HK-2 (cell line): ENCODE measurements at regions not wholly inside any gene's neighbourhood (a gene's known extent, or its start where the extent isn't known, plus 50 kb on each side); places are given as distances from the start of the nearest gene placed in this dataset.

Experiments used
- DNase-seq: peaks from one replicate; pipeline ENCODE4 v3.0.0-alpha.2; 2018; ENCODE audit not compliant: unreplicated experiment

DNA sequence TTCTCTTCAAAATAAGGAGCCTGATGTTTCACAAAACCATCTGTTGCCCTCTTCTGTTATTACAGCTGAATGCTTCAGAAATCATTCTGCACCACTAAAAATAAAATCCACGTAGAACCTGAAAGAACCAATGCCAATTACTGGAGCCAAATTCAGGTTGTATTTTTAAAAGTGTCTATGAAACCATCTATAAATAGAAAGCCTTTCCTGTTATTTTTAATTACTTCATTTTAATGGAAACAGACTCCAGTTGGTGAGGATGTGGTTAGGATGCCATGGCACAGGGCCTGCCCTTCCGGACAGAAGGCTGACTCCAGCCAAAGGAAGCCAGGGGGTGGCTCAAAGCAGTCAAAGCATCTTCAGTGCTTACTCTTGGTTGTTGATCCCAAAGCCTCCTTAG, 119.8 kb downstream of the TENT4A start:
- DNase-seq, result no peak

DNA sequence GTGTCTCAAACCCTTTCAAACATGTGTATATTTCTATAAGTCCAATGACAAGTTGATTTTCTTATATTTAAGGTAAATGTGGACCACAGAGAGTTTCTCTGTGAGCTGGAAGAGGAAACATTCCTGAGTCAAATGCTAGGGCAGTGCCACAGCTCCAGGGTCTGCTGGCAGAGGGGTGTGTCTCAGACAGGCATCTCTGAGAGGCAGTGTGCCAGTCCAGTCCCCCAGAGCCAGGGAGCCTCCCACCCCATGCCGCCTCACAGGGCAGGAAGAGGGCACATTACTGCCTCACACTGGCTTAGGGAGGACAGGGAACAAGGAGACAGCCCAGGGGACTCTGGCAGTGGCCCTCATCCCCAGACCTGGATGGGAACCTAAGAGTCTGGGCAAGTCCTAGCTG, 120.2 kb downstream of the TENT4A start:
- no peak for DNase-seq

DNA sequence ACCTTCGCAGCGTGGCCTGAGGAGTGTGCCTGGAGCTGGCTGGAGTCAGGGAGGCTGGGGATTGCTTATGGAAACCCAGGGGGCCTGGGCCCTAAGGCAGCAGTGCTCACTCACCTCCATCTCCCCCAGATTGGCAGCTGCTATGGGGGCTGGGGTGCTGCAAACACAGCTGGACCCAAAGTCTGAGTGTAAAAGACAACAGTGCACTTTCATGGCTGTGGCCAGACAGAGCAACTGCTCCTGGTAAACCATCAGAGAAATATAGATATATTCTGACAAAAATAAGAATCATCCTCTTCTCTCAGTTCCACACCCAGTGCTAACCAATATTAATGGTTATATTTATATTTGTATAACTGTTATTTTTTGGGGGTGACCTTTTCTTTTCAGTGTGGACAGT, 123.9 kb downstream of the TENT4A start:
- DNase-seq, result no peak

DNA sequence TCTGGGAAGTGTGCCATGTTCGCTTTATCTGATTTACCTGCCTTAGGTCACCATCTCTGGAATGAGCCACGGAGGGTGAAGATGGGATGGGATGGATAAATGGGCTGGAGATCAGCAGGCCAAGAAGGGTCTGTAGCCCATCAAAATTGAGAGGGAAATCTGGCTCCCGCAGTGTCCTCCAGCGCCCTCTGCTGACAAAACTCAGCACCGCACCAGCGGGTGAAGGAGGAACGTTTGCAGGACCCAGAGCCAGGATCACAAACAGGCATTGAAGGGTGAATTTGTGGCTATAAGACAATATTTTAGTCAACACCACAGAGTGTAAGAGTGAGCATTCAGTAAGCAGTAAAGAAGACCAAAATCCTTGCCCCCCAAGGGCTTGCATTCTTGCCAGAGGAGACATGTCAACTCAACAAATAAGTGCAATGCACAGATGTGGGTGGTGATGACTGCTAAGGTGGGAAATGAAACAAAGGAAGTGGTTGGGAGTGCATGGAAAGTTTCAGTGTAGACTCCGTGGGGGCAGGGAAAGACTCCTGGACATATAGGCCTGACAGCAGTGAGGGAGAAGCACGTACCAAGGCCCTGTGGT, 124.4 kb downstream of the TENT4A start:
- peak; percentile 24 for DNase-seq

DNA sequence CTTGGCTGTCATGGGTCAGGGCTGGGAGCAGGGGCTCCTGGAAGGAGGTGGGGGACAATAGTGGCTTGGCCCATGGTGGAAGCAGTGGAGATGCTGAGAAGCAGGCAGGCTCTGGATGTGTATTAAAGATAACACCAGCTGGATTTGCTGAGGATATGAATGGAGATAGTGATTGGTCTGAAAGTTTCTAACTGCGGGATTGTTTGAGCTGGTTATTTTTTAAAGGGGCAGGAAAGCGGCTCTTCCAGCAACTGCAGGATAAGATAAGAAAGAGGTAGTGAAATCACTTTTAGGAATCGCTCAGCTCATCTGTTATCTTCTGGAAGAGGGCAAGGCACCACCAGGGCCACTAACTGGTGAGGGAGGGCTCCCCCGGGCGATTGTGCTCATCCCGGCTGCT, 125.5 kb downstream of the TENT4A start:
- no peak for DNase-seq

DNA sequence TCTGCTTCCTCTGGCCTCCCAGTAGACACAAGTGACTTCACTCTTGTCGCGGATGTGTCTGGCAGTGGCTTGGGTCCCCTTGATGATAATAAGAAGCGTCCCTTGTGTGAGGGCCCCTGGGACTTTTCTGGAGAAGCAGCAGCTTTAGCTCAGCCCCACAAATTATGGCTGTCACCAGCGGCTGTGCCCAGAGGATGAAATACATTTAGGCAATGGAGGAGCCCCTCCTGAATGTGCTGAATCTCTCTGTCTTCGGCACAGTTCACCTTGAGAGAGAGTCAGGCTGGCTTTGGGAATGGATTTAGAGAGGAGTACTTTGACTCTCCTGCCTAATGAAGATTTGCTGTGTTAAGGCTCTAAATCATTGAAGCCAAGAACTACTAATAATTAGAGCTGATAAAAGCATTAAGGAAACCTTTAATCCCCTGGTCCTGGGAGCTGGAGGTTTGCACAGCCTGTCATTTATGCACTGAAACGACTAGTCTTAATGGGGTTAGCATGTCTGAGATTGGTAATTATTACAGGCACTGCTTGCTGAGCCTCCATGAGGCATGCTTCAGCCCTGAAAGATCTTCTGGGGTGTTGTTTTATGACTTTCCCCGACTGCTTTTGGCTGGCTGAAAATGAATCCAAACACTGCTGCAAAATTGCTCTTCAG, 127.0 kb downstream of the TENT4A start:
- DNase-seq, result no peak

DNA sequence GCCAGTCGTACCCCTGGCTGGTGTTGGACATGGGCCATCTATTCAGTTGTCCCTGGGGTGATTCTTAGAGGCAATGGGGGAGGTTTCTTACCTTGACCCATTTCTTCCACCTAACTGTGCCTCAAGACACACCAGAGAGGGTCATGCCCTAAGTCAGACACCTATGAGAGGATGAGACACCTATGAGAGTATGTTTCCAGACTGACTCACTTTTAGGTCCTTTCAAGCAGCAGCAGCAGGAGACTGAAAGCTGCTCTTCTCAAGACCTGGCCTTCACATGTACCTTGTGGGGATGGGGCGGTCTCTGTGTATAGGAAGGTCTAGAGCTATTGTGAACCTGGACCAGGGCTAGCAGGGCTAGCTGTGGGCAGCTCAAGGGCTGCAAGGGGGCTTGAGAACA, 130.1 kb downstream of the TENT4A start:
- no peak for DNase-seq

DNA sequence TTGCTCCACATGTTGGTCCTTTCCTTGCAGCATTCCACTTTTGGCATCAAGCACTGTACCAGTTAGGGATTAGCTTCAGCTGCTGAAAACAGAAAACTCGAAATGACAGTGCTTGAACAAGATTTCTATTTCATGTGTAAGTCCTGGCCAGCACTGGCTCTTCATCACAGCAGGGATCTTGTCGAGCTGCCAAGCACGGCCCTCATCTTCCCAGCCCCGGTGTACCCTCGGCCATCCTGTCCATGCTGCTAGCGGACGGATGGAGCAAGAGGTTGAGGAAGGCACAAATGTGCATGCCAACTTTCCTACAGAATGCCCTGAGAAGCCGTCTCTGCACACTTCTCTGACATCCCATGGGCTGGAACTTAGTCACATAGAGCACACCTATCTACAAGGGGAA, 130.6 kb downstream of the TENT4A start:
- DNase-seq, result no peak

DNA sequence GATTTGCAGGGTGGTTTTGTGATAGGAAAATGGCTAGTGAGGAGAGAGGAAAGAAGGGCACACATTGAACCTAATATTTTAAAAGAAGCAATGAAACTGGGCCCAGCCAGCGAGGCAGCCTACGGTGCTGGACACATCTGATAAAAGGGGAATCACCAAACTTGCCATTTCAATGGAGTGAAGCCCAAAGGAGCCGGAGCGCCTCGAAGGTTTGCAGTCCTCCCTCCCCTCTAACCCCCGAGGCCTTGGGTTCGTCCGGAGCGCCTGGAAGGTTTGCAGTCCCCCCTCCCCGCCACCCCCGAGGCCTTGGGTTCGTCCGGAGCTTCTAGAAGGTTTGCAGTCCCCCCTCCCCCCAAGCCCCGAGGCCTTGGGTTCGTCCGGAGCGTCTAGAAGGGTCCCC, 132.6 kb downstream of the TENT4A start:
- no peak for DNase-seq

DNA sequence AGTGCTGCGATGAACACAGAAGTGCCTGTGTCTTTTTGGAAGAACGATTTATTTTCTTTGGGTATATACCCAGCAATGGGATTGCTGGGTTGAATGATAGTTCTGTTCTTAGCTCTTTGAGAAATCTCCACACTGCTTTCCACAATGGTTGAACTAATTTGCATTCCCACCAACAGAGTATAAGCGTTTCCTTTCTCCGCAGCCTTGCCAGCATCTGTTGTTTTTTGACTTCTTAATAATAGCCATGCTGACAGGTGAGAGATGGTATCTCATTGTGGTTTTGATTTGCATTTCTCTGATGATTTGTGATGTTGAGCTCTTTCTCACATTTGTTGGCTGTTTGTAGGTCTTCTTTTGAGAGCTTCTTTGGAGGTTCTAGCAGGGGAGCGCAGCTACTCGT, 134.6 kb downstream of the TENT4A start:
- DNase-seq, result no peak

DNA sequence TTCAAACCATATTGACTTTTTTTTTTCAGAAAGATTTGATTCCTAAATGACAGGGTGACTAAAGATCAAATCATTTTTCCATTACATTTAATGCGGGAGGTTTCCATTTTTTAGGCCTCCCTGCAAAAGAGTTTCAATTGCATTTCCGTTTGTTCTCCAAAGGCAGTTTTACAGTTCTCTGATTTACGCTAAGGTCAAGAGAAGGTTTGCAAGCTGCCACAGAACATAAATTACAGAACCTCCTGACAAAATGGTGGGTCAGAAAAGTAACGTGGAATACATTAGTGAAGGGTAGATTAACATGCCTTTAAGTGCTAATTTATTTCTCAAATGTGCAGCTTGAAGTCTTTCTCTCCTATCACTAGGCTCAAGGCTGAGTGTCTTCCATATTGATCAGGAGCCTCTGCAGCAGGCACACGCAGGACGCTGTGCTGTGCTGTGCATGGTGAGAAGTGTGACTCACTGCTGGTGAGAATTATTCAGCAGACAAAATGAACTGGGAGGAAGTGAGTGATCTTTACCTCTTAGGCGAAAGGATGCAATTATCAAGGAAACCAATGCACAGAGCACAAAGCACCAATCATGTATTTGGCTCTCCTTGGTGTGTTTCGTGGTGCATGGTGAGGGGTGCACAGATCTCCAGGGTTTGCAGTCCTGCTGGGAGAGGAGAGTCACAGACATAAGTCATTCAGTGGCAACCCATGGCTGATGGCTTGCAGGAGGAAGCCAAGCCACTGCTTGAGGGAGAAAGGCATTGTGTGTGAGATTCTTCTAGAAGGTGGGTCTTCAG, 136.3 kb downstream of the TENT4A start:
- no peak for DNase-seq

DNA sequence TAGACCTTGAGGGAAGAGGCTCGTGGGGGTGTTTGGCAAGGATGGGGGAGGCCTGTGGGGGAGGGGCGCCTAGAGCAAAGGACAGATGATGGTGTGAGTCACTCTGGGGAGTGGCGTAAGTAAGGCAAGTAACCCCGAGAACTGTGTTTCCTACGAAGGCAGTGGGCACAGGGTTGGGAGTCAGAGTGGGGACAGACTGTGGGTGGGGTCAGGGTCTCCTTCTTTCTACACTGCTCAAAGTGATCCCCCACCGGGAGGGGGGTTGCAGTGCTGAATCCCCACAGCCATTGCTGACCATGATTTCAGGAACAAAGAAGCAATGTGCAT, 136.8 kb downstream of the TENT4A start:
- DNase-seq, result no peak

DNA sequence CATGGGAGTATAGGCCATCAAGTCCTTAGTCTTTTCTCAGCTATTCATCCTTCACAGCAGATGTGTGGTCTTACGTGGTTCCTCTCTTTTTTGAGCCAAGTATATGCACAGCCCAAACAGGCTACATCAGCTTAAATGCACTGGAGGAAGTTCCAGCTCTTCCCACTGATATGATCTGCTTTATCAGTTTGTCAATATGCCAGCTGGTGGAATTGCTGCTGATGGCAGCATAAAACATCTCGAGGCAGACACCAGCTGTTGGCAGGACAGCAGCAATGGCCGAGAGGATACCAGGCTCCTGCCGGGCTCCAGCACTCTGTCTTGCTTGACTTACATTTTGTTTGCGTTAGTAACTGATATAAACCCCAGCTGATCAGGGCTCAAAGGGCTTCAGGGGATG, 143.4 kb downstream of the TENT4A start:
- no peak for DNase-seq

DNA sequence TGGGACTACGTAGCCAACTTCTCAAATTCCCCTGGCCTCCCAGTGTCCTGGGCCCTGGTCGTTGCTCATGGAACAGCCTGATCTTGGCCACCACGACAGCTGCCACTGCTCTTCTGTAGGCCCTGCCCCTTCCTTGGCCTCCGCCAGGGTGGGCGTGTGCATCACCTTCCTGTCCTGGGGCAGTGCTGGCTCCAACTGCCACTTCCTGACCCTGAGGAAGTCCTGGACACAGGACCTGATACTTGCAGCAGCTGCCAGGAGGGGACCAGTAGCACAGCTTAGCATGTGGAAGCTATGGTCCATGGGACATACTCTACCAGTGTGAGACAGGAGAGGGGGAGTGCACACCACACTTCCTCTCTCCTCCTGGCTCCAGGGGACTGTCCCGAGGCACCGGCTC, 145.2 kb downstream of the TENT4A start:
- DNase-seq, result no peak

DNA sequence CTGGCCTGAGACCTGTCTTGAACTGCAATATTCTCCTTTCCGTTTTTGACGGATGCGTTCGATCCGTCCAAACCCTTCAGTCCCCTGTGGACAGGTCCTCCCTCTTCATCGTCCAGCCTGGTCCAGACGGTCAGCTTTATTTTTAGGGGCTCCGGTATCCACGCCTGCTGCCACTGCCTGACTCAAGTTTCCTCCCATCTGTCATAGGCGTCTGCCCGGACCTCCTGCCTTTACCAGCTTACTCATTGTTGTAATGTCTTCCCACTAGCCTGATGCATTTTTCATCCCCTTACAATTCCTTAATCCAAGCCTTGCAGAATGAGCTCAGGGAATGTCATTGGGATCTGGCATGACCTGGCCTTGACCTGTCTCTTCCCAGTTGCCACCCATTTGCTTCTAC, 145.8 kb downstream of the TENT4A start:
- no peak for DNase-seq

DNA sequence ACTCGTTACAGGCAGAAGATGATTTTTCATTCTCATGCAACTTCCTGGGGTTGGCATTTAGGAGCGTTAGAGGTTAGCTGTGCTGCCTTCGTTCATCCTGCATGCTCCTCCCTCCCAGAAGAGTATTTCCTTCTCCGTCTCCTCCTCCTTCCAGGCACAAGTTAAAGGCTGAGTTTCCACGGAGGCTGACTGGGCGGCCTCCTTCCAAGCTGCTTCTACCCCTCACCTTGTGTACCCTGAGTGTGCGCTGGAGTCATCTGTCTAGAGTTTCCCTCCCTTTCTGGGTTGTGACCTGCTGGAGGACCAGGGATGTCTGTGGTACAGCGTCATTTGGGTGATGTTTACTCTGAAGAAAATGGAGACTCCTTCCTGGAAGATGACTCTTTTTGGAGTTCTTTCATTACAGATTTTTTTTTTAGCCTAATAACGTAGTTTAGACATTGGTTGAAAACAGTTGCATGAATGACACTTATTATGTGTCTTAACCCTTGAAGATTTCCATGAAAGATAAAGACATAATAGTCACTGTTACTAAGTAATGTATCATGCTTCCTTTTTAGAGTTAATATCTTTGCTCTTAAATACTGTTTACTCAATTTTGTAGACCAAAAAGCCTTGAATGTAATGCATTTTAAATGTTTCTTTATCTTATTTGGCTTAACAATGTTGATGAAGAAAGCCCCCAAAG, 146.9 kb downstream of the TENT4A start:
- no peak for DNase-seq

DNA sequence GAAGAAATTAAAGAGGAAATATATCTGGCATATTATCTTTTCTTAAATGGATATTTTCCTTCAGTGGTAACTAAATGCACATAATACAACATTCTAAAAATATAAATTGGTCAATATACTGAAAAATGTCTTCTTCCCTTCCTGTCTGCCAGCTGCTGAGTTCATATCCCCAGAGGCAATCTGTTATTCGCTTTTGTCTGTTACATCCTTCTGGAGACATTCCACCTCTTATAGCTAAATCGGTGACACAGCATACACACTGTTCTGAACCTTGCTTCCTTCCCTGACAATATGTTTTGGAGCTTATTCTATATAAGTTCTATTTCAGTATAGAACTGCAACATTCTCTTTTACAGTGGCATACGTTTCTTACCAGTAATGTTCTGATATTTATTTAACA, 147.8 kb downstream of the TENT4A start:
- DNase-seq, result no peak

DNA sequence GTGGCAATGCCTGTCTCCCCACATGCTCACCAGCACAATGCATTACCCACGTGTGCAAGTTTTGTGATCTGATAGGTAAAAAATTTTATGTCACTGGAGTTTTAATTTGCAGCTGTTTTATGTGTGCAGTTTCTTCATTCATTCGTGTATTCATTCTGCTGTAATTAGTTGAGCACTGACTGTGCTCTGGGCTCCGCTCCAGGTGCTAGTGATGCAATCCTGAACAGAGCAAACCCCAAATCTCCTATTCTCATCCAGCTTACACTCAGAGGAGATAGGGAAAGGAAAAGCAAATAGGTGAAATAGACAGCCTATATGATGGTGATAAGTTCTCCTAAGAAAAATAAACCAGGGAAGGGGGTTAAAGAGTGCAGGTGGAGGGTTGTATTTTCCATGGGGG, 148.4 kb downstream of the TENT4A start:
- no peak for DNase-seq

DNA sequence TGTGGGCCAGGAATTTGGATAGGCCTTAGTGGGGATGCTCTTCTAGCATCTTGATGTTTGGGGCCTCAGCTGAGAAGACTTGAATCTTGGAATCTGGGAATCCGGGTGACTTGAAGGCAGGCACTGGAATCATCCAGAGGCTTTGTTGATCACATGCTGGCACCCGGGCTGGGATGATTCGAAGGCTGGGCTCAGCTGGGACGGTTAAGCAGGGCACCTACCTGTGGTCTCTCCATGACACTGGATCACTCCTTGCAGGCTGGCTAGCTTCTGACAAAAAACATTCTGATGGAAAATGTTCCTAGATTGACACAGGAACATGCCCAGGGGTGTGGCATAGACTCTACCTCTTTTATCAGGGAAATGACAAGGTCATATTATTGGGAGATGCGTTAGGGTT, 149.1 kb downstream of the TENT4A start:
- no peak for DNase-seq

DNA sequence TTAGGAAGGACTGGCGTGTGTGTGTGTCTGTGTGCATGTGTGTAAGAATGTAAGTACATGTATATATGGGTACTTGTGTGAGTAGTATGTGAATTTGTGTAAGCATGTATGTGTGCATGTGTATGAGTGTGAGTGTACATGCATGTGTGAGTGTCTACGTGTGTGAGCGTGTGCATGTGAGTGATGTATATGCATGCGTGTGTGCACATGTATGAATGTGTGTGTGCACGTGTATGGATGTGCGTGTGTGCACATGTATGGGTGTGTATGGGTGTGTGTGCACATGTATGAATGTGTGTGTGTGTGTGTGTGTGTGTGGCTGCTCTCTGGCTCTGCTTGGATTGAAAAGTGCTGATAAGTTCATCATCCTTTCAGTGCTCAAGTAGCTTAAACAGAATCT, 154.5 kb downstream of the TENT4A start:
- no peak for DNase-seq

DNA sequence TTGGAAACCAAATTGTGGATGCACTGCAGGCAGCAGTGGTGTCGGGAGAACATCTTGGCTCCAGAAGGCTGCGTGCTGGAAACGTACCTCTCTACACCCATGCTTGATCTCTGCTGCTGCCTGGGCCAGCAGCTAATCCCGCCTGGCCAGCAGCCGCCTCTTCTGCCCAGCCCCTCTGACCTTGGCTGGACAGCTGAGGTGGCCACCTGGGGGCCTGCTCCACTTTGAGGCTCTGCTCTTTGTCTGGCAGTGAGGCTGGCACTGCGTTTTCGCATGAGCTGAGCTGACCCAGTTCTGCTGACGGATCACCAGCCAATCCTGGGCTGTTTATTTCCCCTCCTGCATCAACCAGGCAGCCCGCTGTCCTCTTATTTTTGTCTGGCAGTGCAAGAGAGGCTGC, 154.9 kb downstream of the TENT4A start:
- no peak for DNase-seq

DNA sequence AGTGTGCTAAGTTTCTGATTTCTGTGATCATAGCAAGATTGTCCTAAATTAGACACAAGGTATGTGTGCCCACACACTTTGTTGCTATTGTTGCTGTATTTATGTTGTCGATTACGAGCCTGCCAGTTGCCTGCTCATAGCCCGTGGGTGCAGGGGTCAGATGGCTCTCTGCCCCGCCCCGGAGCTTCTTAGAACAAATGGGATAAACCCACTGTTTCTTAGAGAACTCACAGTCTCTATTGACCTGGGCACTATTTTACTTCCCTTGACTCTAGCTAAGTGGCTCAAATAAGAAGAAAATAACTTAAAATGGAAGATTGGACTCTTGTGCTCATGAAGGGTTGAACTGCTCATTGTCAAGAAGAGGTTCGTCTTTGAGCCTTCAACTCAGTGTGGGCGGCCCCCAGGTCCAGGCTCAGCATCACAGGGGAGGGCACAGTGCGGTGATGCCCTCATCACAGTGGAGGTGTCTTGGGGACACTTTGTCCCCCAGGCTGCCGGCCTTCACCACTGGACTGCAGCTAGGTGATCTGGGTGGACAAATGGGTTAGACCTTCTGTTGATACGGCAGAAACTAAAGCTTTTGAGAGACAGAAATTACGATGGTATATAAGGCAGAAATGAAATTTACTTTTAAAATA, 155.5 kb downstream of the TENT4A start:
- no peak for DNase-seq
